ENCODE measurements at regions not wholly inside any gene's neighbourhood (a gene's known extent, or its start where the extent isn't known, plus 50 kb on each side); places are given as distances from the start of the nearest gene placed in this dataset.

GRCh38 chr4:128373628-128374027, 86.0 kb upstream of the PGRMC2 start:
- Histone ChIP-seq H3K23ac (ENCODE audit: low read depth, low read length) (peak overlapping the region; percentile 48; the same call in 1 of the 2 replicates), H2BK20ac (ENCODE audit: low read depth, low read length) (peak overlapping the region; percentile 14; the same call in 1 of the 2 replicates), H3K9ac (ENCODE audit: low read depth, low read length) (no peak overlapping the region), H2BK15ac (ENCODE audit: low read depth, low read length) (no peak overlapping the region; the same call in 2 of the 3 replicates), H3K4ac (ENCODE audit: low read depth, low read length) (0 out of 2 replicates have a peak overlapping the region, but pooled peaks have one; percentile 22), H3K9me1 (ENCODE audit: insufficient read depth, low read length) (peaks cover 11% of the 10 kb centered on the region), H3K27ac (ENCODE audit: insufficient read depth, low read length) (no peak overlapping the region), H3K36me3 (ENCODE audit: control insufficient read depth, insufficient read depth, low read length) (no peaks in the 10 kb centered on the region), H3K27me3 (ENCODE audit: control insufficient read depth, insufficient read depth, low read length) (no peaks in the 10 kb centered on the region), H4K5ac (ENCODE audit: low read depth, low read length) (peak overlapping the region; percentile 30; the same call in 1 of the 2 replicates), H3K79me1 (ENCODE audit: low read depth in 1 of 2, low read length in 2 of 2) (no peaks in the 10 kb centered on the region), H3K4me1 (ENCODE audit: control insufficient read depth, insufficient read depth, low read length) (peaks cover 12% of the 10 kb centered on the region), H2AK9ac (replicated peaks; ENCODE audit: low read depth, low read length, poor library complexity) (no peak overlapping the region), H3K18ac (ENCODE audit: low read depth, low read length) (no peak overlapping the region), H4K8ac (ENCODE audit: low read depth in 2 of 2, low read length in 2 of 2) (peak overlapping the region in 1 of 2 experiments; percentile 19; a peak in 1 of 4 replicates), H3K4me3 (ENCODE audit: insufficient read depth, low read depth, low read length) (no peak overlapping the region), H2BK5ac (ENCODE audit: low read depth, low read length, poor library complexity, severe bottlenecking) (no peak overlapping the region), H4K20me1 (ENCODE audit: insufficient read depth, low read length) (no peaks in the 10 kb centered on the region), H3K14ac (replicated peaks; ENCODE audit: low read depth, low read length) (0 out of 2 replicates have a peak overlapping the region, but pooled peaks have one; percentile 3), H2AFZ (replicated peaks; ENCODE audit: low read length, poor library complexity) (no peak overlapping the region), H4K91ac (ENCODE audit: insufficient read depth, low read depth, low read length) (peak overlapping the region; percentile 68), H2AK5ac (ENCODE audit: low read depth, low read length) (peak overlapping the region; percentile 72; the same call in 1 of the 2 replicates), H3K56ac (ENCODE audit: extremely low read depth, insufficient read depth, low read length) (no peak overlapping the region), H3K4me2 (ENCODE audit: low read depth, low read length) (no peak overlapping the region), H3K9me3 (ENCODE audit: control insufficient read depth, insufficient read depth, low read length) (peaks cover 6% of the 10 kb centered on the region; the same call in 1 of the 2 replicates), H2BK120ac (ENCODE audit: low read depth, low read length) (peak overlapping the region; percentile 8; the same call in 1 of the 2 replicates)
- ChIA-PET CTCF (interaction anchor here (1.1 kb wide), 1 partner anchor 31 kb away, joined by 3 read pairs; no protein-coding TSS in a partner anchor), POLR2A (ENCODE audit: unreplicated experiment) (no interaction called here)
- no TSS peak for BruUV-seq (replicated peaks)
- ATAC-seq (ENCODE audit: low read depth) (no peak), DNase-seq (no peak)
- in situ Hi-C loops (cut with MboI; ENCODE audit: low sequenced_read_pairs) (no loop called here), dilution Hi-C loops (cut with HindIII; ENCODE audit: low sequenced_read_pairs, unreplicated experiment) (no loop called here), intact Hi-C loops (cut with micrococcal nuclease) (no loop called here)
- TF ChIP-seq CEBPB (IDR thresholded peaks at IDR 0.05; ENCODE audit: low read depth, low read length) (no peak), SMC3 (IDR thresholded peaks at IDR 0.05; ENCODE audit: low read depth, low read length) (no peak), NFE2L2 (IDR thresholded peaks at IDR 0.05; ENCODE audit: low read depth, low read length) (no peak), BHLHE40 (IDR thresholded peaks at IDR 0.05; ENCODE audit: low read depth, low read length) (no peak), RAD21 (IDR thresholded peaks at IDR 0.05; ENCODE audit: low read length) (no peak), CHD1 (IDR thresholded peaks at IDR 0.05; ENCODE audit: low read depth, low read length) (no peak), MAZ (IDR thresholded peaks at IDR 0.05; ENCODE audit: borderline replicate concordance, low read depth, low read length) (no peak)
- WGBS, 2 experiments (ENCODE audit: extremely low coverage in 2 of 2, insufficient read length in 1 of 2) = no CpG with 5 or more reads among the region's 2 CpGs

Measured in IMR-90 (cell line).